RWPE1 (cell line): ENCODE measurements at regions not wholly inside any gene's neighbourhood (a gene's known extent, or its start where the extent isn't known, plus 50 kb on each side); places are given as distances from the start of the nearest gene placed in this dataset.

ENCODE experiments used
- CTCF ChIA-PET: fragments of 350-600 bp; sonication (Branson Sonifier 250); formaldehyde crosslinking; extraction: SDS; loops from one replicate; lab custom pipeline; 2021; lab: Yijun Ruan, JAX
- POLR2A ChIA-PET: fragments of 400-600 bp; formaldehyde crosslinking; extraction: SDS; loops from one replicate; lab custom pipeline; 2020; ENCODE audit warnings: antibody characterized with exemption; ENCODE audit not compliant: low non-redundant PET; lab: Yijun Ruan, JAX
- DNase-seq: peaks from one replicate; pipeline ENCODE4 v3.0.0; 2012; ENCODE audit warnings: low spot score
- H3K27ac ChIP-seq: fragments of 450-650 bp; 2 replicates; pipeline ENCODE4 v1.5.1; 2017
- CTCF ChIP-seq: fragments of 450-650 bp; conservative IDR thresholded peaks from 2 replicates; pipeline ENCODE4 v1.5.1; 2017; ENCODE audit warnings: low read depth, mild to moderate bottlenecking

DNA sequence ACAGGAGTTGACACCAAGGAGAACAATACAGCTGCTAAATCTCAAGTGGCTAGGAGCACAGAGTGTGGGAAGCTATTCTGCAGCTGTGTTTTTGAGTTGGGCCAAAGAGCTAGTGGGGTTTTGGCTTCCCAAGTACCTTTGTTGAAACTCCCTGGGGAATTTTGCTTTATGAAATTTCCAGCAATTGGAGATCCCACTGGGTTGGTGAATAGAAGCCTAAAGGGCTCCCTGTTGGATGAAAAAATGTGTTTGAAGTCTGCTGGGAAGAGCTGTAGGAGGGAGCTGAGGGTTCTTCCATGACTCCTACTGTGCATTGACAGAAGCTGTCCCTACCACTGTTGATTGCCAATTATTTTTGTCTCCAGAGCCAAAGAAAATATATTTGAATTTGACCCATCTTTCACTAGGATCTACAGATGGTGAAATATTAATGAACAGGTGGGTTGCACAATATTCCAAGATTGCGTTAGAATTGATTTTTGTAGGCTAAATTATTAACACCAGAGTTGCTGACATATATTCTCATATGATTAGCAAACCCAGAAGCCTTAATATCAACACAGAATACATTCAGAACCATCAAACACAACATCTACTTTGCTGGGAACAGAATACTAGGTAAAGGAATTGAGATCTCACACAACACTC is 95.4 kb upstream of the CYP1B1 start:
- CTCF ChIA-PET: no interaction called here
- no peak overlapping the region for H3K27ac ChIP-seq
- POLR2A ChIA-PET: no interaction called here
- no peak for DNase-seq
- TF ChIP-seq CTCF: no peak

DNA sequence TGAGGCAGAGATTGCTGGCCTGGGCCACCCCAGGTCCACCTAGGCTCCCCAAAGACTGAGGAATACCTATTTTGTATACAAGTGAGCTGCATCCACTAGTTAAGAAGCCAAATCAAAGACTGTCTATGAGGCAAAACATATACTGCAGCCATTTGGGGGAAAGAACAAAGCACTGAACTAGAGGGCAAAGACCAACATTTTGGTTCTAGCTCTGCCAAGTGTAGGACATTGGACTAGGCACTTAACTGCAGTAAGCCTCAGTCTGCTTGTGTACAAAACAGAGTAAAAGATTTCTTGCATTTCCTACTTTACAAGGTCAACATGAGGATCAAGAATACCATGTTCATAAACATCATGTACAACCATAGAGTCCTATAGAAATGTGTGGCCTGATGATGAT is 94.8 kb upstream of the CYP1B1 start:
- CTCF ChIA-PET: no interaction called here
- no peak for DNase-seq
- no peak for TF ChIP-seq CTCF
- POLR2A ChIA-PET: no interaction called here
- H3K27ac ChIP-seq: no peak overlapping the region

GRCh38 chr2:38170067-38170466 is 94.1 kb upstream of the CYP1B1 start:
- no peak for TF ChIP-seq CTCF
- ChIA-PET POLR2A (no interaction called here), CTCF (interaction anchor here (0.6 kb wide), 1 partner anchor 91 kb away, joined by 3 read pairs; no protein-coding TSS in a partner anchor)
- no peak for DNase-seq
- no peak overlapping the region for H3K27ac ChIP-seq

- ChIA-PET CTCF (no interaction called here), POLR2A (no interaction called here)
- TF ChIP-seq CTCF: no peak
- H3K27ac ChIP-seq: no peak overlapping the region
- no peak for DNase-seq
Observed at GRCh38 chr2:38168710-38169480, 92.9 kb upstream of the CYP1B1 start.

GRCh38 chr2:38167968-38168350 is 92.0 kb upstream of the CYP1B1 start:
- no peak for TF ChIP-seq CTCF
- DNase-seq: no peak

GRCh38 chr2:38165698-38166097 is 89.7 kb upstream of the CYP1B1 start:
- ChIA-PET POLR2A (no interaction called here), CTCF (interaction anchor here (1.0 kb wide), 1 partner anchor 19 kb away, joined by 3 read pairs; no protein-coding TSS in a partner anchor)
- no peak for DNase-seq
- TF ChIP-seq CTCF: no peak
- no peak overlapping the region for H3K27ac ChIP-seq

More at GRCh38 chr2:38167968-38168350, 92.0 kb upstream of the CYP1B1 start:
- POLR2A ChIA-PET: no interaction called here
- no peak overlapping the region for H3K27ac ChIP-seq
- CTCF ChIA-PET: no interaction called here
